RWPE1 (cell line): ENCODE measurements at regions not wholly inside any gene's neighbourhood (a gene's known extent, or its start where the extent isn't known, plus 50 kb on each side); places are given as distances from the start of the nearest gene placed in this dataset.
A peak's percentile ranks its signal among the peaks of the same experiment; 100 is the strongest.
"Not testable (repeated sequence)": the region's sequence is repeated elsewhere in the genome, so short reads cannot be mapped to it uniquely, and the experiment has no call there.

Source experiments
- CTCF ChIA-PET: fragments of 350-600 bp; sonication (Branson Sonifier 250); formaldehyde crosslinking; extraction: SDS; loops from one replicate; lab custom pipeline; 2021; lab: Yijun Ruan, JAX
- POLR2A ChIA-PET: fragments of 400-600 bp; formaldehyde crosslinking; extraction: SDS; loops from one replicate; lab custom pipeline; 2020; ENCODE audit warnings: antibody characterized with exemption; ENCODE audit not compliant: low non-redundant PET; lab: Yijun Ruan, JAX
- DNase-seq: peaks from one replicate; pipeline ENCODE4 v3.0.0; 2012; ENCODE audit warnings: low spot score
- H3K27ac ChIP-seq: fragments of 450-650 bp; 2 replicates; pipeline ENCODE4 v1.5.1; 2017
- CTCF ChIP-seq: fragments of 450-650 bp; conservative IDR thresholded peaks from 2 replicates; pipeline ENCODE4 v1.5.1; 2017; ENCODE audit warnings: low read depth, mild to moderate bottlenecking

- TF ChIP-seq CTCF = peak; percentile 74
- POLR2A ChIA-PET, DNase-seq, H3K27ac ChIP-seq: not testable (repeated sequence)
- CTCF ChIA-PET = interaction anchor here (0.6 kb wide), 1 partner anchor 545 kb away, joined by 3 read pairs; no protein-coding TSS in a partner anchor
Observed at GRCh38 chr7:6953138-6953797, 127.2 kb upstream of the CCZ1B start.

GRCh38 chr7:6953798-6954181 is 127.7 kb upstream of the CCZ1B start:
- DNase-seq, POLR2A ChIA-PET, H3K27ac ChIP-seq: not testable (repeated sequence)
- CTCF ChIA-PET = interaction anchor here (0.6 kb wide), 1 partner anchor 544 kb away, joined by 3 read pairs; no protein-coding TSS in a partner anchor

GRCh38 chr7:6955385-6955784 is 129.3 kb upstream of the CCZ1B start:
- H3K27ac ChIP-seq, POLR2A ChIA-PET, DNase-seq: not testable (repeated sequence)
- CTCF ChIA-PET = interaction anchor here (0.6 kb wide), 1 partner anchor 597 kb away, joined by 3 read pairs; no protein-coding TSS in a partner anchor

- H3K27ac ChIP-seq, POLR2A ChIA-PET, DNase-seq: not testable (repeated sequence)
- CTCF ChIA-PET = interaction anchor here (0.6 kb wide), 1 partner anchor 596 kb away, joined by 3 read pairs; no protein-coding TSS in a partner anchor
Observed at GRCh38 chr7:6955990-6956566, 130.0 kb upstream of the CCZ1B start.

GRCh38 chr7:6958371-6958770 is 132.3 kb upstream of the CCZ1B start:
- POLR2A ChIA-PET, CTCF ChIA-PET, DNase-seq, H3K27ac ChIP-seq: not testable (repeated sequence)

GRCh38 chr7:6959942-6960341 is 133.9 kb upstream of the CCZ1B start:
- POLR2A ChIA-PET, DNase-seq, CTCF ChIA-PET, H3K27ac ChIP-seq: not testable (repeated sequence)

GRCh38 chr7:6962871-6963270 is 136.8 kb upstream of the CCZ1B start:
- CTCF ChIA-PET = not testable (repeated sequence)

GRCh38 chr7:6965051-6965450 is 139.0 kb upstream of the CCZ1B start:
- DNase-seq, POLR2A ChIA-PET, H3K27ac ChIP-seq, CTCF ChIA-PET: not testable (repeated sequence)
- peak; percentile 34; the same call in 1 of the 2 replicates for TF ChIP-seq CTCF

More at GRCh38 chr7:6962871-6963270, 136.8 kb upstream of the CCZ1B start:
- POLR2A ChIA-PET, DNase-seq, H3K27ac ChIP-seq: not testable (repeated sequence)

GRCh38 chr7:6970180-6970579 is 144.1 kb upstream of the CCZ1B start:
- POLR2A ChIA-PET, CTCF ChIA-PET, DNase-seq, H3K27ac ChIP-seq: not testable (repeated sequence)

GRCh38 chr7:6974876-6975275 is 148.8 kb upstream of the CCZ1B start:
- H3K27ac ChIP-seq, POLR2A ChIA-PET, CTCF ChIA-PET, DNase-seq: not testable (repeated sequence)

GRCh38 chr7:6975346-6975745 is 149.3 kb upstream of the CCZ1B start:
- H3K27ac ChIP-seq, POLR2A ChIA-PET, DNase-seq, CTCF ChIA-PET: not testable (repeated sequence)

GRCh38 chr7:6977368-6977767 is 151.3 kb upstream of the CCZ1B start:
- CTCF ChIA-PET, DNase-seq, POLR2A ChIA-PET, H3K27ac ChIP-seq: not testable (repeated sequence)

GRCh38 chr7:6978326-6978725 is 152.3 kb upstream of the CCZ1B start:
- DNase-seq, POLR2A ChIA-PET, H3K27ac ChIP-seq, CTCF ChIA-PET: not testable (repeated sequence)

- POLR2A ChIA-PET, H3K27ac ChIP-seq, DNase-seq: not testable (repeated sequence)
- CTCF ChIA-PET = interaction anchor here (0.7 kb wide), 1 partner anchor 139 kb away, joined by 3 read pairs; no protein-coding TSS in a partner anchor
Observed at GRCh38 chr7:6979456-6979855, 153.4 kb upstream of the CCZ1B start.

- DNase-seq, H3K27ac ChIP-seq, POLR2A ChIA-PET, CTCF ChIA-PET: not testable (repeated sequence)
Observed at GRCh38 chr7:6982375-6982774, 156.3 kb upstream of the CCZ1B start.
